DMS 273 treated with DMSO at 0.1 percent for 48 hours (cell line): ENCODE measurements at regions not wholly inside any gene's neighbourhood (a gene's known extent, or its start where the extent isn't known, plus 50 kb on each side); places are given as distances from the start of the nearest gene placed in this dataset.
"Not testable (repeated sequence)": the region's sequence is repeated elsewhere in the genome, so short reads cannot be mapped to it uniquely, and the experiment has no call there.

ENCODE experiments used
- DNase-seq: peaks from one replicate; lab custom pipeline; 2025; lab: John Stamatoyannopoulos, UW

GRCh38 chr2:95686056-95686825 lies 94.4 kb downstream of the TRIM43 start:
- not testable (repeated sequence) for DNase-seq

DNA sequence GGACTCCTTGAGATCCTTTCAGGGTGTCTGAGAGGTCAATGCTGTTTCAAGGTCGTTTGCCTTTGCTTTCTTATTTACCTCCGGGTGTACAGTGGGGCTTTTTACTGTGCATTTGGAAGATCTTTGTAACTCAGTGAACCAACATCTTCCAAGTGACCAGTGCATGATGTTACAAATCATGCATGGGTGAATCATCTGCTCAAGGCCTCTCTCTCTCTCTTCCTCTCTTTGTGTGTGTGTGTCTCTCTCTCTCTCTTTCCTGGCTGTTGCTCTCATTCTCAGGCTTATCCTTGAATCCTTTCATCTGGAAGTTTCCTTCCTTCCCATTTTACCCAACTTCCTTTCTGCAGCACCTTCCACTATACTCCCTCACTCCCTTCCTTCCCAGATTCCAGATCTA lies 96.1 kb downstream of the TRIM43 start:
- not testable (repeated sequence) for DNase-seq

DNA sequence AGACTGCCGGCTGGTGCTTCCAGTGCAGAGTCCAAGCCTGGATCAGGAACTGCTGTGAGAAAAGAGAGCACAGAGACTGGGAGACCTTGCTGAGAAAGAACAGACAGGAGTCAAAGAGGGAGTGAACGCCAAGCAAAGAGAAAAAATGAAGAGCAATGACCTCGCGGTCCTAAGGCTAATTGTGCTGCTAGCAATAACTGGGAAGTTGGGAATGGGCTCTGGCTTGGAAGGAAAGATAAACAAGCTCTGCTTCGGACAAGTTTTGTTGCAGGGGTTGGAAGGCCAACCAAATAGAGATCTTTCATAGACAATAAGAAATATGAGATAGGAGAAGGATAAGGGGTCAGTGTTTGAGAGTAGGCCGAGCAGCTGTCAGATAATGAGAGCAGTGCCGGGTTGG lies 99.4 kb downstream of the TRIM43 start:
- DNase-seq, result not testable (repeated sequence)

- DNase-seq, result not testable (repeated sequence)
These were observed 101.5 kb downstream of the TRIM43 start for GRCh38 chr2:95693071-95693846.

DNA sequence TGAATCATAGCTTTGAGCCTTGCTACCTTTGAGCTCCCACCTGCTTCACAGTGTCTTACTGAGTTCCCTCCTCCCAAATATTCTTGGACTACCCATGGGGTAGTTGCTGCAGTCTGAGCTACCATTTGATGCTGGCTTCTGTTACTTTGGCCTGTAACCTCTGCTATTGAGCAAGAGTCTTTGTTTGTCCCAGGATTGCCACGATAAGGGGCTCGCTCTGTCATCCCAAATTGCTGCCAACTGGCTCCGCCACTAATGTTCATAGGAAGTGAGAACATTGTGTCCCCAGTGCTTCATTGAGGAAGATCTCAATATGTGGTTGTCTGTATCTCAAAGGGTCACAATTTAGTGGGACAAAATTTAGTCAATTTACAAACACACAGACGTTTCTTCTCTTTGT lies 103.8 kb downstream of the TRIM43 start:
- DNase-seq, result no peak

DNA sequence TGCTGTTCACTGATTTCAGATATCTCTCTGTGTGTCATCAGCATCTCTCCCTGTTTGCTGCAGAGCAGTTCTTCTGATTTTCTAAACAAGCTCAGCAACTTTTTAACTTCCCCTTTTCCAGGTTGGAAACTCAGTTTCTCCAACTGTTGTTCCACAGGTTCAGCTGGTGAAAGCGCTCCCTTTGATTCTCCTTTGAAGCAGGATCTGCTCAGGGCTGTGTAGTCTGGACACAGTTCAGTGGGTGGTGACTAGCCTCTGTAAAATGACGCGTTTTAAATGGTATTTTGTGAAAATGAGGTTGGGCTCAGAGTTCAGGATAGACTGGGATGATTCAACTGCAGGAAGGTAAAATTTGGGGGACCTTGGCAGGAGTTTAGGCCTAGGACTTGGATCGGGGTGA lies 106.3 kb downstream of the TRIM43 start:
- no peak for DNase-seq

- DNase-seq, result not testable (repeated sequence)
These were observed 107.7 kb downstream of the TRIM43 start for GRCh38 chr2:95699201-95700184.

DNA sequence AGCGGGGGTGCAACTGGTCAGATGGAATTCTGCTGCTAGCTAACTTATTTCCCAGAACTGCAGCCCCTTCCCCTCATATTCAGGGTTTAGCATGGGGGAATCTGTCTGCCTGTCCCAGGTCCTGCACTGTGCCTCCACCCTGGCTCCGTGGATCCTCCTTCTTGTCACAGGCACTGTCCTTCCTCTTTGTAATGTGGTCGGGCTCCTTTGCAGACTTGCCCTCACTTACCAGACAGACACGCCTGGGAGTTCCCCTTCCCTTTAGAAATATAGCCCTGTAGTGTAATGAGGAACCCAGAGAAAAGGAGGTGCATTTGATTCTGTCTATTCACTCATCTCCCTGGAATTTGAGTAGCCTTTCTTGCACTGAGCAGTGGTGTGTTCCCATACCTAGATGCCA lies 108.7 kb downstream of the TRIM43 start:
- no peak for DNase-seq

GRCh38 chr2:95702471-95702870 lies 110.7 kb downstream of the TRIM43 start:
- no peak for DNase-seq

- DNase-seq, result not testable (repeated sequence)
These were observed 115.4 kb downstream of the TRIM43 start for GRCh38 chr2:95707161-95707560.

DNA sequence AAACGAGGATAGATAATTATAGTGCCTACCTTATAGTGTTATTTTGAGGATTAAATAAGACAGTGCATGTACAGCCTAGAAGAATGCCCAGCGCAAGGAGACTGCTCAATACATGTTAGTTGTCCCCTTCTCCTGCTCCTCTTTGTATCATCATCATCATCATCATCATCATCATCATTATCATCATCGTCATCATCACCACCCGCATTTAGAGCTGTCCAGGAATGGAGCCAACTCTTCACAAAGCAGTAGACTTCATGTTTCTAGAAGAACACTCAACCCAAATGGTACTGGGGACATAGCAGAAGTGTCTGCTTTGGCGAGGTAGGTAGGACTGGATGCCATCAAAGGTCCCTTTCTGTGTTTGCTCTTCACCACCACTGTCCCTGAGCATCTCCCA lies 116.0 kb downstream of the TRIM43 start:
- no peak for DNase-seq

GRCh38 chr2:95709831-95710230 lies 118.0 kb downstream of the TRIM43 start:
- DNase-seq, result no peak

DNA sequence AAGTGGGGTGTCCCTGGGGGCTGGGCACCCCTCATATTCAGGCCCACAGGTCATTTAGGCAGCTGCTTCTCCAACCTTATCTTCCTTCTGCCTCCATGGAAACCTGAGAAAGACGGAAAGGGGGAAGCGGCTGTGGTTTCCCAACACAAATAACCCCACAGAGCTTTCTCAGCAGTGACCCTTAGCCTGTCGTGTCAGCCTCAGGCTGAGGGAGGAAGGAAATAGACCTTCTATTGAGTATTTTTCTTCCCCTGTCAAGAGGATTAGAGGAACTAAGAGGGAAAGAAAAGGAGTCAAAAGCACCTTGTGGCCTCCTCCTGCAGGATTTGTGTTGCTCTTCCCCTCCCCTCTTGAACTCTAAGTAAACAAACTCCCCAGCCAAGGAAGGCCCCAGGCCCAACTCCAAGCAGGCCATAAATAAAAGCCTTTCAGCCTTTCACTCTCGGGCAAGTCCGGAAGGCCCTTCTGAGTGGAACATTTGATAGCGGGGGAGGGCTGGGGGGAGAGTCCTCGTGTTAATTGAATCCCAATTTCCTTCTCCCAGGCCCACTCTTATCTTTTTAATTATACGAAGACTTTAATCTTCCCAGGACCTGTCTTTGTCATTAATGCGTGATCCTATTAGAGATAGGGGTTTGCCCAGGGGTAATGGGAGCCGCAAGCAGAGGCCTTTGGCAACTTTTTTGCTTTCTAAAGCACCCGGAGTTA lies 121.8 kb downstream of the TRIM43 start:
- not testable (repeated sequence) for DNase-seq

DNA sequence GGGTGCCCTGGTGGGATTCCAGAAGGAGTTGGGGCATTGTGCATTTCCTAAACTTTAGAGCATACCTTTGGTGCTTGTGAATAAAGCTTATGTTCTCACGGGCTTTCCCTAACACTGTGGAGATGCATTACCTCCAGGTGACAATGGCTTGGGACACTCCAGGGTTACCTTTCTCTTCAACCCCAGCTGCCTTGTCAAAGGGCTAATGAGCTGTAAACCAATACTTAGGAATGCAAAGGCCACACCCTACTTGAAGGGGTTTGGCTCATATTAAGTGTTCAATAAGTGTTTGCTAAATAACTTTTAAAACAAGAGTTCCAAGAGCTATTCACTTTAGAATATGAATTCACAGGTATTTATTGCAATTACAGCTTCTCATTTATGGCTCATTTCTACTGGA lies 122.6 kb downstream of the TRIM43 start:
- not testable (repeated sequence) for DNase-seq

GRCh38 chr2:95719473-95720060 lies 127.8 kb downstream of the TRIM43 start:
- no peak for DNase-seq

DNA sequence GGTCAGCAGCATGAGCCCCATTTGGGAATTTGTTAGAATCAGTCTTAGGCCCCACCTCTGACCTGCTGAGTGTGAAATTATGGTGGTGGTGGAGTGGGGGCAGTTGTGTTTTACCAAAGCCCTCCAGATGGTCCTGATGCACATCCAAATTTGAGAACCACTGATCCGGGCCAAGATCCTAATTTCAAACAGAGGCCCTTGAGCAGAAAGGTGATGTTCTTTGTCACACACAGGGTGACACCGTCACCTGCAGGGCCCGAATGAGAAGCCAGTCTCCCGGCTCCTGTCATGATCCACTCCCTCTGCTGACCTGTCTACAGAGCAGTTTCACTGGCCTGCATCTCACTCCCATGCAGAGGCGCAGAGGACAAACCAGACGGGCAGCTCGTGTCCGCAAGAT lies 129.9 kb downstream of the TRIM43 start:
- DNase-seq, result no peak

DNA sequence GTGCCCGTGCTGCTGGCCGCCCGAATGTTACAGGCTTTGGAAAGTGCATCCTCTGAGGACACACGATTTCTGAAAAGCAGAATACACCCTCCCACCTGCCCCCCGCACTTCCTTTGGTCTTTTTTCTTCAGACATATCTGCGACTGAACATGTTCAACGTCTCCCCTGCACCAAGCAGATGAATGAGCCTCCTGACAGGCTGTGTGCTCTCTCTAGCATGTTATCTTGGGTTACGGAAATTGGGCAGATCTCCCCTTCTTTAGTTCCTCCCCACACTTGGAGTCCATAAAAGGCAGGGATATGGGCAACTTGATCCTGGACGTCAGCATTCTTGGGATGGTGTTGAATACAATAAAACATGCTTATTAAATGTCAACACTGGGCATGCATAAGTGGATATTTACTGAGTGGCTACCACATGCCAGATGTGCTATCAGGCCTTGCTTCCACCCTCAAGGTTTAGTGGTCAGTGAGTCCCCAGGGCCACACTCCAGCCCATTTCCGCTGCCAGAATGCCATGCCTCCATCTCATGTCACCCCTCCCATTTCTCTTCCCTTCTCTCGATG lies 130.4 kb downstream of the TRIM43 start:
- DNase-seq, result no peak

DNA sequence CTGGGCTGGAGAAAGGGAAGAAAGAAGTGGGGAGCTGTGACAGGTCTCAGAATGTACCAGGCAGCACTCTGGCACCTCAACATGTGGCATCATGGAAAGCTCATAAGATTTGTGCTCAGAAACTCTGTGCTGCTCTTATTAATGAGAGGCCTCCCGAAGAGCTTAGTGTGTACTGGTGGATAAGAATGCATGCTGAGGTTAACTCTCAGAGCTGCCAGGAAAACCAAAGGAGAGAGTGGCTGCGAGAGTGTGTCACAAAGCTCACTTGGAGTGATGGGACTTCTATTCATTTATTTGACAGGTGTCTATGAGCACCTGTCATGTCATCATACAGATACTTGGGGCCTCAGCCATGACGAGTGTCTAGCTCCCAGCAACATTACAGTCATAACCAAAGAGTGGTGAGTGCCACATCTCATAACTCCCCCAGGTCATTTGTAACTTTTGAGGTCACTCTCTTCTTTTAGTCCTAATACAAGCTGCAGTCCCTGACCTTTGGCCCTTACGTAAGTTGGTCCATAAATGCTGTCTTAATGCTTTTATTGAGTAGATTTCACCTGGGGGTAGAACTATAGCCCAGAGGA lies 131.9 kb downstream of the TRIM43 start:
- DNase-seq, result not testable (repeated sequence)

DNA sequence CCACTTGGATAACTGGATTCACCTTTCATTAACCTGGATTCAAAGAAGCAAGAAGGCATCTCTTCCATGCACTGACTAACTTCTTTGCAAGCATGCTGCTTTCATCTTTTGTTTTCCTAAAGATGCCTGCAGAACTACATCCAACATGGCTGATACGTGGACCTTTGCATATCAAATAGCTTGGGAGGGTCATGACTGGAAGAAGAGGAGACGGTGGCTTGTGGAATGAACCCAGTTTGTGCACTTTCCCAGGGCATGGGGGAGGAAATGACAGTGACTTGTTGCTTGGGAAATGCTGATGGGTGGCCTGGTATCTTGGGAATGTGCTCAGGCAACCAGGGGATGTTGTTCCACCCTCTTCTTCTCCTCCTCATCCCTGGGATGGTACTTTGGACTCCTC lies 133.4 kb downstream of the TRIM43 start:
- not testable (repeated sequence) for DNase-seq

DNA sequence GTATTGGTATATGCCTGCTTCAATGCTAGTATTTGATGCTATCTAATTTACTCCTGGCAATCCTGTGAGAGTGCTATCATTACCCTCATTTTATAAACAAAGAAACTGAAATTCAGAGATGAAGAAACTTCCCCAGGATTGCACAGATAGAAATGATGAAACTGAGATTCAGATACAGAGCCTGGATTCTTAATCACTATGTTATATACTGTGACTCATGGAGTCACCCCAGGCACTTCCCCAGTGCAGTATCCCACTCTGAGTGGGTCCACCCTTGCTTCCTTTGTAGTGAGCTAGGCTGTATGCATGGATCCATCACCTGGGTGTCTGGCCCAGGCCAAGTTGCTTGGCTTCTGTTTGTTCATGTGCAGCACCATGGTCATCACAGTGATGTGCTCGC lies 133.9 kb downstream of the TRIM43 start:
- not testable (repeated sequence) for DNase-seq
